GM12878 (cell line): ENCODE measurements at regions not wholly inside any gene's neighbourhood (a gene's known extent, or its start where the extent isn't known, plus 50 kb on each side); places are given as distances from the start of the nearest gene placed in this dataset.

Experiments used
- ATF3 ChIP-seq: IDR thresholded peaks from 2 replicates; pipeline ENCODE4 v1.6.1; 2011; ENCODE audit warnings: low read depth, mild to moderate bottlenecking, low read length, moderate library complexity, borderline replicate concordance; ENCODE audit errors: extremely low read depth
- BCLAF1 ChIP-seq: fragments of 450-650 bp; IDR thresholded peaks from 2 replicates; pipeline ENCODE4 v1.6.1; 2017; ENCODE audit warnings: antibody characterized with exemption, mild to moderate bottlenecking, moderate library complexity
- BRCA1 ChIP-seq: IDR thresholded peaks from 2 replicates; pipeline ENCODE4 v1.6.1; 2011; ENCODE audit warnings: low read depth, low read length, improper control_type of control experiment
- E4F1 ChIP-seq: fragments of 450-650 bp; IDR thresholded peaks from 2 replicates; pipeline ENCODE4 v1.6.1; 2018; ENCODE audit warnings: borderline replicate concordance, mild to moderate bottlenecking; ENCODE audit not compliant: partially characterized antibody
- EED ChIP-seq: sonication (generic); IDR thresholded peaks from 2 replicates; pipeline ENCODE4 v1.6.1; 2016; ENCODE audit warnings: antibody characterized with exemption, low read depth
- ELK1 ChIP-seq: IDR thresholded peaks from 2 replicates; pipeline ENCODE4 v1.6.1; 2012; ENCODE audit warnings: low read depth, low read length, improper control_type of control experiment
- HCFC1 ChIP-seq: fragments of 150-350 bp; IDR thresholded peaks from 2 replicates; pipeline ENCODE4 v1.6.1; 2014; ENCODE audit warnings: low read length
- HDAC2 ChIP-seq: fragments of 200-600 bp; sonication (generic); IDR thresholded peaks from 2 replicates; pipeline ENCODE4 v1.6.1; 2017
- JUND ChIP-seq: IDR thresholded peaks from 2 replicates; pipeline ENCODE4 v1.6.1; 2012; ENCODE audit warnings: low read depth, mild to moderate bottlenecking, low read length, improper control_type of control experiment, moderate library complexity
- KAT2A ChIP-seq: conservative IDR thresholded peaks from 2 replicates; pipeline ENCODE4 v1.6.1; 2011; ENCODE audit warnings: low read depth, low read length; ENCODE audit not compliant: control insufficient read depth
- MXI1 ChIP-seq: fragments of 150-350 bp; IDR thresholded peaks from 2 replicates; pipeline ENCODE4 v1.6.1; 2011; ENCODE audit warnings: low read depth, mild to moderate bottlenecking, inconsistent platforms, low read length, improper control_type of control experiment
- NBN ChIP-seq: fragments of 450-650 bp; IDR thresholded peaks from 2 replicates; pipeline ENCODE4 v1.6.1; 2016
- NR2C1 ChIP-seq: fragments of 450-650 bp; IDR thresholded peaks from 2 replicates; pipeline ENCODE4 v1.6.1; 2017; ENCODE audit warnings: antibody characterized with exemption, mild to moderate bottlenecking, moderate library complexity
- NR2C2 ChIP-seq: IDR thresholded peaks from 2 replicates; pipeline ENCODE4 v1.6.1; 2011; ENCODE audit warnings: borderline replicate concordance, low read depth; ENCODE audit not compliant: control insufficient read depth, insufficient read length
- PAX8 ChIP-seq: fragments of 450-650 bp; IDR thresholded peaks from 2 replicates; pipeline ENCODE4 v1.6.1; 2017; ENCODE audit warnings: mild to moderate bottlenecking, moderate library complexity
- POLR2A ChIP-seq: IDR thresholded peaks from 2 replicates; pipeline ENCODE4 v1.6.1; 2011; ENCODE audit warnings: low read depth, mild to moderate bottlenecking, low read length
- RAD51 ChIP-seq: fragments of 450-650 bp; IDR thresholded peaks from 2 replicates; pipeline ENCODE4 v1.6.1; 2016; ENCODE audit warnings: moderate library complexity, mild to moderate bottlenecking, inconsistent platforms
- SMC3 ChIP-seq: IDR thresholded peaks from 2 replicates; pipeline ENCODE4 v1.6.1; 2011; ENCODE audit warnings: low read length, improper control_type of control experiment, borderline replicate concordance
- SREBF2 ChIP-seq: IDR thresholded peaks from 2 replicates; pipeline ENCODE4 v1.6.1; 2012; ENCODE audit warnings: mild to moderate bottlenecking, low read length
- ZBTB11 ChIP-seq: fragments of 450-650 bp; formaldehyde crosslinking; IDR thresholded peaks from 2 replicates; pipeline ENCODE4 v1.5.0; 2022; ENCODE audit warnings: mild to moderate bottlenecking, missing genetic modification characterization
- ZNF217 ChIP-seq: fragments of 450-650 bp; IDR thresholded peaks from 2 replicates; pipeline ENCODE4 v1.6.1; 2017; ENCODE audit warnings: antibody characterized with exemption, mild to moderate bottlenecking
- ZNF24 ChIP-seq: fragments of 450-650 bp; IDR thresholded peaks from 2 replicates; pipeline ENCODE4 v1.6.1; 2017; ENCODE audit warnings: antibody characterized with exemption, mild to moderate bottlenecking
- ZNF274 ChIP-seq: IDR thresholded peaks from one replicate; pipeline ENCODE4 v1.8.0; 2011; ENCODE audit not compliant: insufficient read length, insufficient read depth

GRCh38 chr2:20145497-20146193 lies 79.3 kb downstream of the SDC1 start (continued):
- TF ChIP-seq SMC3: no peak
- TF ChIP-seq HCFC1: no peak
- TF ChIP-seq NR2C1: no peak
- no peak for TF ChIP-seq ZNF217
- no peak for TF ChIP-seq HDAC2
- no peak for TF ChIP-seq NR2C2
- TF ChIP-seq E4F1: no peak
- TF ChIP-seq ZBTB11 (CRISPR knock-in tag): no peak
- no peak for TF ChIP-seq SREBF2
- no peak for TF ChIP-seq ZNF274
- no peak for TF ChIP-seq PAX8
- TF ChIP-seq NBN: 0 out of 2 replicates have a peak, but pooled peaks have one; percentile 55
- no peak for TF ChIP-seq BCLAF1
- no peak for TF ChIP-seq ELK1
- no peak for TF ChIP-seq RAD51
- TF ChIP-seq EED: peak; percentile 91
- no peak for TF ChIP-seq ZNF24
- TF ChIP-seq JUND: no peak
- TF ChIP-seq KAT2A: no peak
- TF ChIP-seq POLR2A: no peak; the same call in 1 of the 2 replicates
- TF ChIP-seq BRCA1: no peak
- TF ChIP-seq ATF3: no peak
- no peak for TF ChIP-seq MXI1
